Stromal cell of bone marrow (primary cell): ENCODE measurements at regions not wholly inside any gene's neighbourhood (a gene's known extent, or its start where the extent isn't known, plus 50 kb on each side); places are given as distances from the start of the nearest gene placed in this dataset.
"Not testable (repeated sequence)": the region's sequence is repeated elsewhere in the genome, so short reads cannot be mapped to it uniquely, and the experiment has no call there.

Source experiments
- DNase-seq: peaks from one replicate; pipeline ENCODE4 v3.0.0-alpha.2; 2012; ENCODE audit warnings: low read depth

DNA sequence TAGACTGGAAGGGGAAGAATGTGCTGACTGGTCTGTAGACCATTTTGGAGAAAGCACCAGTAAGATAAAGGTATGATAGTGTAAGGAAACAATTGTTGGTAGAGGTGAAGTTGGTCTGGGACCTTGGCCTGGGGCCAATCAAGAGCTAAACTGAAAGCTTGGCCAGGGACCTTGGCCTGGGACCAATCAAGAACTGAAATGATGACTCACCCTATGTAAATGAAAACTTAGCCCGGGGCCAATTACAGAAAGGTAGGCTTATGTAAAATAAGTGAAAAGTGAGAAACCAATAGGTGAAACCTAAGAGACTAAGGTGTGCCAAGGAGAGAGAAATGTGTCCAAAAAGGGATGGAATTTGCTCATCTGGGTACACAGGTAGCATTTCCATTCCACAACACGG is 776.0 kb downstream of the C12orf50 start:
- DNase-seq = no peak

DNA sequence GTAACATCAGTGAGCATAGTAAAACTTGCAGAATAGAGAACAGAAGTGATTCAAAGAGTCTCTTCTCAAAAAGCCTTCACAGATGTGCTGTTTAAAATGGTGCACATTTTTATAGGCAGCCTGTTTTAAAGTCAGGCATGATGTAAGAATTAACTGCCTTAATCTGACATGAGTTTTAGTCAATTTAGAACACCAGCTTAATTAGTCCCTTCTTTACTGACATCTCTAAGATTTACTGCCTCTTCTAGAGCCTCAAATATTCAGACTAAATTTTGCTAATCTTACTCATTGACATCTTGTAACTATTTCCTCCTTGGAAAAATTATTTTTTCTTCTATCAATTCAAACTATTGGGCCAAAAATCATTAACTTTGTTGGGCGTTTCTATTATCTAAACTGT is 782.5 kb downstream of the C12orf50 start:
- no peak for DNase-seq

DNA sequence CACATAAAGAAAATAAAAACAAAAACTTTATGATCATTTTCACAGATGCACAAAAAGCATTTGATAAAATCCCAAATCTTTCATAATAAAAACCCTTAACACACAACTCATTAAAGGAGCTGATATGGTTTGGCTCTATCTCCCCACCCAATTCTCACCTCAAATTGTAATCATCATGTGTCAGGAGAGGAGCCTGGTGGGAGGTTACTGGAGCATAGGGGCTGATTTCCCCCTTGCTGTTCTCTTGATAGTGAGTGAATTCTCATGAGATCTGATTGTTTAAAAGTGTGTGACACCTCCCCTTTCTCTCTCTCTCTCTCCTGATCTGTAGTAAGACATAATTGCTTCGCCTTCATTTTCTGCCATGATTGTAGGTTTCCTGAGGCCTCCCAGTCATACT is 790.7 kb downstream of the C12orf50 start:
- DNase-seq = no peak

DNA sequence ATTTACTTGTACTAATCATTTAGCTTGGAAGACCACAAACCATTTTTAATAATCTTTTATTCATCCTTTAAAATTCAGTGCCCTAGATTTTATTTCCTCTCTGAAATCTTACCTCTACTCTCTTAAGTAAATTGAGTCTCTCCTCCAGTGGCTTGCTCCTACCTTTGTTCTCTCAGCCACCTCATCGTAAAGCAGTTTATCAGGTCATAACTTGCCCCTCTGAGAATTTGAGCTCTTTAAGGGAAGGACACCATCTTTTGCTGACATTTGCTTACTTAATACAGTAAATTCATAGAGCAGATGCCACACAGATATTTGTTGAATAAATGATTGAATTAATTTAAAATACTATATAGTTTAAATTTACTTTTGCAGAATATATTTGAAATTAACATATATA is 794.3 kb downstream of the C12orf50 start:
- no peak for DNase-seq

DNA sequence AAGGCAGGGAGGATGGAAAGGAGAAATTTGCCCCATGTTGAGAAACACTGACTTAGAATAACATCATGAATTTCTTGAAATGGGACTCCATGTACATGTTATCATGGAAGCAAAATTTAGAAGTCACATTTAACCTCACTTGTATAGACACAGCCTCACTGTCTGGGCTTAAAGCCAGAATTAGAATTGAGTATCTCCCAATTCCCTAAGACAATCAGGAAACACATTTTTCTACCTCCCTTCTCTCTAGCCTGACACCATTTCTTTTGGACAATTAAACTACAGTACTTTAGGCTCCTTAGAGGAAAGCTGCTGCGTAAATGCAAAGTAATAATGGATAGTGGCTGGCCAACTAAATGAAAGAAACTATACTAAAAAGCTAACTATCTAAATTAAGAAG is 795.5 kb downstream of the C12orf50 start:
- peak; percentile 15 for DNase-seq

DNA sequence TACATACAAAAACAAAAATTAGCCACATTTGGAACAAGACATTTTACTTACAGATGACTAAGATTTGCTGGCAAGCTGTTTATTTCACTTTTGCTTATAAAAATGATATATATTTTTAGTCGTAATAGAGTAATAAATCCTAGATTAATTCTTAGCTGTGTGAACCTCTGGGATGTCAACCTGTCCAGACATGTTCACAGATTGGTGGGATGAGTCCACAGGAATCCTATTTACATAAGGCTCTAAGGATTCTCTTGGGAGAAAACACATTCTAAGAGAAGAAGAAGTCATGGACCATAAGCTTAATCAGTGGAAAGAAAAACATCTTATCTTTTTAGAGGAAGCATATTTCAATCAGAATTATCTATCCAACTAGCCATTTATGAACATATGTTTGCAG is 797.4 kb downstream of the C12orf50 start:
- no peak for DNase-seq

DNA sequence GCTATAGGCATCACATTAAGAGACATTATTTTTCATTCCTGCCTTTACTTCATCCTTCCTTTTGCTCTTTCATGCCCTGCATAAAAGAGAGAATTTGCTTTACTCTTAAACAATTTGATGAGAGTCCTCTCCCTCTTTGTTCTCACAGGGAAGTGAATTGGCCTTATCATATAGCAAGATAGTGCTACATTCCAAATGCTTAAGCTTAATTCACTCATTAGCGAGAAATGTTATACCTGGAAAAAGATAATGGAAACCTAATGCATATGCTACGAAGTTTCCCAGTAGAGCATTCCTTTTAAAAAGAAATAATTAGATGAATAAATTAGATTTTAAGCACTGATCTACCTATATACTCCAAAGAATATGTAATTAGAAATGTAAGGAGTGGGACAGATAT is 798.8 kb downstream of the C12orf50 start:
- DNase-seq = no peak

DNA sequence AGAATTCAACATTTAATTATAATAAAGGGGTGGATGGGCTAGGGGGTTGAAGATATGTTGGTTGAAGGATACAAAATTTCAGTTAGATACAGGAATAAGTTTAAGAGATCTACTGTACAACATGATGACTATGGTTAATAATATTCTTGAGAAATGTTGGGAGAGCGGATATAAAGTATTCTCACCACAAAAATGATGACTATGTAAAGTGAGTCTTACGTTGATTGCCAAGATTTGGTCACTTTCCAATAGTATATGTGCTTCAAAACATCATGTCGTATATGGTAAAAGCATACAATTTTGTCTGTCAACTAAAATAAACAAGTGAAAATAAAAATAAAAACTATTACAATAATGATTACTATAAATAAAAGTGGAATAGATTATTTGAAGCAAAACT is 802.0 kb downstream of the C12orf50 start:
- no peak for DNase-seq

DNA sequence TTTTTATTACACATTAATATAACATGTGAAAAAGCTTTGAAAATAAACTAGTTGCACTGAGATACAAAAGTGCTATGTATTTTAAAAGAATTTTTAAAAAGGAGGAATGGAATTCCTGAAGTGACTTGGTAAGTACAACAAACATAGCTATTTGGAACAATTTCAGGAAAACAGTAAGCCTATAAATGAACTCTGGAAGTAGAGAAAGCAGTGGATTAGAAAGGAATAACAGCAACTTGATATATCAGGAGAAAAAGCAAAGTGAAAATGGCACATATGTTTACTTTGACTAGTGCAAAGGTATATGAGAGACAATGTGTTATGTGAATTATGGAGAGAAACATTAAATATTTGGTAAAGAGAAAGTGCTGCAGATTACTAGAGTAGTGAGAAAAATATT is 811.7 kb downstream of the C12orf50 start:
- no peak for DNase-seq

DNA sequence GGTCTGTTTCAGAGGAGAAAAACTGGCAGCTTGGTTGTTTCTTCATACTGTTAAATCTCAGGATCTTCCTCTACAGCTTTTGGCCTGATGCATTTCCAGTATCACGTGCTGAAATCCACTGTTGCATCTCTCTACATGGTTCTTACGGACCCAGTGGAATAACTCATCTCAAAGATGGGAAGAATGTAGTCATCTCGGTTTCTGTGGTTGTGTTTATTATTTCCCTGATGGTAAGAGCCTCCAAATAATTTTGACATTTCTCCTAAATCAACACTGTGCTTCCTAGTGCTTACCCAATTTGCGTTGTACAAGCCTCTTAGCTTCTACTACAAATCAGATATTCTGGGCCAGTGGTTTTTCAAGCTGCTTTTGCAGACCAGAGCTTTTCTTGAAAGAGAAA is 812.8 kb downstream of the C12orf50 start:
- peak; percentile 97 for DNase-seq

DNA sequence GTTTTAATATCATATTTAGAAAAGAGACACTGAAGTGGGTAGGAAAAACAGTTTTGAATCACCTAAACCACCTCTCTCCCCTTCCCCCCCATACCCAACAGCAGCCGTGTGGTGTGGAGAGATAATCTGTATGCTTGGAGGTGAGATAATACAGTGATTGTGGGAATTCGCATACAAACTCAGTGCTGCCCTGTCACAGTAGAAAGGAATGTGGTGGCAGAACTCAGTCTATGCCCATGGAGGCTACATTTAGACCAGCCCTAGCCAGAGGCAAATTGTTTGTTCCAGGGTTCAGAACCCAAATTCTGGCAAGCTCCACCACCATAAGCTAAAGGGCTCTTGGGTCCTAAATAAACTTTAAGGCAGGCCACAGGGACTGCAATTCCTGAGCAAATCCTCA is 827.0 kb downstream of the C12orf50 start:
- DNase-seq = no peak

DNA sequence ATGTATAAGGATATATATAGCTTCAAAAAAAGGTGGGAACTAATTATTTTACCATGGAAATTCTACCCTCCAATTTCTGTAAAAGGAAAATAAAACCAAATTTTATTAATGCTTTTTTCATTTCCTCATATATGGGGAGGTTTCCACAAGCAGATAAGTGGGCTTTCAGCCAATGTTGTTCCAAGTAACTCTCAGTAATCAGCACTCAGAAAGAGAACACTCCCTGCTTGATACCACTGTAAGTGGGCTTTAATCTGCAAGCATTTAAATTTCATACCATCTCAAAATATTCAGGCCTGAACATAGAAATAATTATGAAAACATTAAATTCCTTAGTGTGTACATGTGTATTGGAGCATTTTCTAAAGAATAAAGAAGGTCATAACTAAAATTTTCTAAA is 827.6 kb downstream of the C12orf50 start:
- no peak for DNase-seq

DNA sequence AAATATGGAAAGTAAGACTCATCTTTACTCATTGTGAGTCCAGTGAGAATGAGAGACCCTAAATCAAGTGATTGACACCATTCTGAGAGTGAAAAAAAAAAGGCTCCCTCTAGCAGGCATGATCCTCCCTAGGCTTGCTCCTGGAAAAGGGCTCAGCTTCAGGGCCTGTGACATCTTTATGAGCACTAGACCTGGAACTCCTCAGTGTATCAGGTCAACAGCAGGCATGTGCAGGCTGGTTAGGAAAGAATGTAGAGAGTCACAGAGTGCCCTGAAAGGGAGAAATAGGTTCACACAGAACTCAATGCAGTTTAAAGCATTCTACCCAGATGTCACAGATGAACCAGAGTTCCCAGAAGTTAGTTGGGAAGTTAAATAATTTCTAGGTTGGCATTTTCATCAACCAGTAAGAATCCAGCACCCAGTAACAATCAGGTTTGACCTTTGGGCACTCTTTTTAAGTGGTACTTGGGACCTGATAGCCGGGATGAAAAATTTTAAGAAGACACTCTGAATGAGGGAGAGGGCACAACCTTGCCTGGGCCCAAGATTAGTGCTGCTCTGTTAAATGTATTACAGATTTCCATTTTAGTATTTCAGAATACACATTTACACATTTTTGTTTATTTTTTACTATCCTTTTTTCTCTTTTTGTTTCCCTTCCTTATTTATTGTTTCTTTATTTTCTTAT is 828.8 kb downstream of the C12orf50 start:
- DNase-seq = no peak

DNA sequence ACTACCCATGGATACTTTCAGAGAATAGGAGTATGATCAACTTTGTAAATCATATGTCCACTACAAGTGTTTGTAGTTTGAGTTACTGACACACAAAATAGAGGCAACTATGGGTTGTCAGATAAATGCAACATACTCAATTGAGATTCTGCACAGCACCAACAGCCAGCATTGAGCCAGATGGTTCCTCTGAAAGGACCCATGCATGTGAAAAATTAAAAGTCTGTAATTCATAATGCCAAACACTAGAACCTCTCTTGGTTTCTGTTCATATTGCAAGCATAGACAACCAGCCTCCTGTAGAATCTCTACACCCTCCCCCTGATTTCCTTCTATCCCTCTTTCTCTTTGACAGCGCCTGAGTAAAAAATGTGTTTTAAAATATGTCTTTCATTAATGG is 831.0 kb downstream of the C12orf50 start:
- DNase-seq = no peak

DNA sequence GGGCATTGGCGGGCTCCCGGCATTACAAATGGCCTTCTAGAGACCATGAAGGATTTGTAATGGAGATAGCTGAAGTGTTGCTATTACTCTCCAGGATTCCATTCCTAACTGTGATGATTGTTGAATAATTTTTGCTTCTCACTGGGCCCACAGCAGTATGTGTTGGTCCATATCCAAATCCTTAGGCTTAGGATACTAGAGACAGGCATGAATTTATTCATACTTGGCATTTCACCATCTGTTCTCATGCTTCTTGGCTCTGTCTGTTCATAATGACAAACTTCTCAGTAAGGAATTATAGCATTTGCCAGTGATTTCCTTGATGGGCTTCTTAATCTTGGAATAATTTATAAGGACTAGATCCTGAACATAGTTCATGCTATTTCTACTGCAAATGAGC is 832.9 kb downstream of the C12orf50 start:
- DNase-seq = peak; percentile 13

DNA sequence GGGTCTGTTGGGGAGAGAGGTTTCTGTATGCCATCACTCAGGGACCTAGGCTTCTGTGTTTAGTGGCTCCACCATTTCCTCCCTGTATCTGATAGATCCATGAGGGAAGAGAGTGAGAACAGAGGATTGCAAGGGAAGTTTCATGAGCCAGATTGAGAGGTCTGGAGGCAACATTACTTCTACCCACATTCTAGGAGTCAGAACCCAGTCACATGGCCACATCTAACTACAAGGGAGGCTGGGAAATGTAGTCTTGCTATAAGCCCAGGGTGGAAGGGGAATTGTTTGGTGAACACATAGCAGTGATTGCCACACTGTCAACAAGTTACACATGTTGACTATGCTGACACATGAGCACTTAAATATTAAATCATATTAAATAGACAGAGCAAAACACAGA is 834.8 kb downstream of the C12orf50 start:
- not testable (repeated sequence) for DNase-seq

DNA sequence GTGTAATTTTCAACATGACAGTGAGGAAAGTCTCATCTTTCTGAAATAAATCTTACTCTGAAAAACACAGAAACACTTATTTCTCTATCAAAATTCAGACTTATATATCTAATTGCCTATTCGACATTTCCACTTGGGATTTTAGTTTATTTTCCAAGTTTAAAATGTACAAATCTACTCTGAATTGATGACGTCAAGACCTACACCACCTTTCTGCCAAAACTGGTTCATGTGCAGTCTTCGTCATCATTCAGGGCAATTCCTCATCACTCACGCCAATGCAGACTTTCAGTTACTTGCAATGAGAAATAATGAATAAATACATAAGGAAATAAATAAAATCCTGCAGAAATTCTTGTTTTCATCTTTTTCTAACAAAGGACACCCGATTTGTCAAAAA is 843.8 kb downstream of the C12orf50 start:
- DNase-seq = no peak

DNA sequence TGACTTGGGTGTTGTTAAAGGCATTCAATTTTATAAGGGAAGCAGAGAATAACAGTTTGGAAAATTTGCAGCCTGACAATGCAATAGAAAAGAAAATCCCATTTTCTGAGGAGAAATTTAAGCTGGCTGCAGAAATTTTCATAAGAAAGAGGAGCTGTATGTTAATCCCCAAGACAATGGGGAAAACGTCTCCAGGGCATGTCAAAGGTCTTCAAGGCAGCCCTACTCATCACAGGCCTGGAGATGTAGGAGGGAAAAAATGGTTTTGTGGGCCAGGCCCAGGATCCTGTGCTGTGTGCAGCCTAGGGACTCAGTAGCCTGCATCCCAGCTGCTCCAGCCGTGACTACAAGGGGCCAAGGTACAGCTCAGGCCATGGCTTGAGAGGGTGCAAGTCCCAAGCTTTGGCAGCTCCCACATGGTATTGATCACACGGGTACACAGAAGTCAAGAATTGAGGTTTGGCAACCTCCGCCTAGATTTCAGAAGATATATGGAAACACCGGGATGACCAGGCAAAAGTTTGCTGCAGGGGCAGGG is 846.4 kb downstream of the C12orf50 start:
- no peak for DNase-seq

DNA sequence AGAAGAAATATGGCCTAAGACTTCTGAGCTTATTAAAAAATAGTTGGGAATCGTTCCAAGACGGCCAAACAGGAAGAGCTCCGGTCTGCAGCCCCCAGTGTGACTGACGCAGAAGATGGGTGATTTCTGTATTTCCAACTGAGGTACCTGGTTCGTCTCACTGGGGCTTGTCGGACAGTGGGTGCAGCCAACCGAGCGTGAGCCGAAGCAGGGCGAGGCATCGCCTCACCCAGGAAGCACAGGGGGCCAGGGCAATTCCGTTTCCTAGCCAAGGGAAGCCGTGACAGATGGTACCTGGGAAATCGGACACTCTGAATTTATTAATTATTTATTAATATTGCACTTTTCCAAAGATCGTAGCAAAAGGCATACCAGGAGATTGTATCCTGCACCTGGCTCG is 857.8 kb downstream of the C12orf50 start:
- DNase-seq = no peak

DNA sequence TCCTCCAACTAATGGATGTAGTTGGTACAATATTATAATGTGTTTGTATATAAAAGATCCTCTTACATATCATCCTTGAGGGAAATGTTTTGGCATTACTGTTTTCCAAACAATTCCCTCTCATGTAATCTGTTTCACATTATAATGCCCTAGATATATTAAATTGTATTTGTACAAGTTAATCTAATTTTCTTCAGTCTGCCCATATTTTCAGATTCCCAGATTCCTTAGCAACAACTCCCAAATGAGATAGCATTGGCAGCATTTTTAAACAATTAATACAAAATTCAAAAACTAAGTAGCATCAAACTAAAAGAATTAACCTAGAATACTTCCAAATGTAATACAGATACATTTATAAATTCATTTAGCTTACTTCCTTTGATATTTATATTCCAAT is 860.2 kb downstream of the C12orf50 start:
- no peak for DNase-seq

DNA sequence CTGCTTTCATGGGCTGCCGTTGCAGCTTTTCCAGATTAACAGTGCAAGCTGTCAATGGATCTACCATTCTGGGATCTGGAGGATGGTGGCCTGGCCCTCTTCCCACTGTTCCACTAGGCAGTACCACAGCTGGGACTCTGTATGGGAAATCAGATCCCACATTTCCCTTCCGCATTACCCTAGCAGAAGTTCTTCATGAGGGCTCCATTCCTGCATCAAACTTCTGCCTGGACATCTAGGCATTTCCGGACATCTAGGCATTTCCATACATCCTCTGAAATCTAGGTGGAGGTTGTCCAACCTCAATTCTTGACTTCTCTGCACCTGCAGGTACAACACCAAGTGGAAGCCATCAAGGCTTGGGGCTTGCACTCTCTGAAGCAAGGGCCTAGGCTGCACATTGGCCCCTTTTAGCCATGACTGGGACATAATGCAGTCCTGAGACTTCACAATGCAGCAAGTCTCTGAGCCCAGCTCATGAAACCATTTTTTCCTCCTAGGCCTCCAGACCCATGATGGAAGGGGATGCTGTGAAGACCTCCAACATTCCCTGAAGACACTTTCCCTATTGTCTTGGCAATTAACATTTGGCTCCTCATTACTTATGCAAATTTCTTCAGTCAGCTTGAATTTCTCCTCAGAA is 863.3 kb downstream of the C12orf50 start:
- no peak for DNase-seq

DNA sequence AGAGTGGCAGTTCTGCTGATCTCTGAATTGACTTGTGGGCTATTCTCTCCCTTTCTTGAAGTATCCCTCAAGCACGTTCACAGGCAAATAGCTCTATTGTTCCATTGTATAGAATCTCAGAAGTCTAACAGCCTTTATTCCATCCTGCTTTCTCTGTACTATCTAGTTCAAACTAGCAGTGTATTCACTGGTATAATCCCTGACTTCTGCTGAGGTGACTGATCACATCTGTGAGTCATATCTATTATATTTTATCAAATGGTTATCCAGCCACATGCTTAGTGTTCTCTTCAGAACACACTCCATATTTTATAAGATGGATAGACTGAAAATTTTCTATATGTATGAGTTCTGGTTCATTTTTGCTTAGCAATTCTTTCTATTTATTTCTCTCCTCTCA is 866.1 kb downstream of the C12orf50 start:
- no peak for DNase-seq

DNA sequence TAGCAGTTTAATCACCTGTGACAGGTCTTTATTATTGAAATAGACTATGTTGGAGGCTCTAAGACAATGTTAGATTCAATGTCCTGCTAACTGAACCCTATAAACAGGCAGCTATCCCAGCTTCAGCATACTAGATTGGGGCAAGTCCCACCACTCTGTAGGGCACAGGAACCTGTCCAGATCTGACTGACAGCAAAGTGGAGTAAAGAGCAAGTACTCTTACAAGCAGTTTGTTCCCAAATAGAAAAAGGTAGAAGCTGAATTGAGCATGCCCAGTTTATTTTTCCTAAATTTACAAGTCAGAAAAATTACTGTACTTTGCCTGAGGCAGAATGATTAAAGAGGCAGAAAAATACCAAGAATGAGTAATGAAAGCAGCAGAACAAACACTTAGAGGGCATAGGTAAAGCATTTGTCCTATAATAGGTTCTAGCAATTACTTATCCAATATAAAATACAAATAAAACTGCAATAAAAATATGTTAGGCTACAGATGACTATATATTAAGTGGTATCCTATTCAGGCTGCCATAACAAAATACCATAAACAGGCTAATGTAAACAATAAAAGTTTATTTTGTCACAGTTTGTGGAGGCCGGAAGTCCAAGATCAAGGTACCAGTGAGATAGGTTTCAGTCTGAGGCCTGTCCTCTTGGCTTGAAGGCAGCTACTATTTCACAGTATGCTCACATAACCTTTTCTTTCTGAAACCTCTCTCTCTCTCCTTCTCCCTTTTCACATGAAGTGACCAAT is 868.2 kb downstream of the C12orf50 start:
- DNase-seq = no peak
